Activated naive CD4-positive, alpha-beta T cell treated with anti-CD3 and anti-CD28 coated beads for 36 hours (primary cell): ENCODE measurements at regions not wholly inside any gene's neighbourhood (a gene's known extent, or its start where the extent isn't known, plus 50 kb on each side); places are given as distances from the start of the nearest gene placed in this dataset.

Experiments
- CTCF ChIA-PET: fragments of 350-600 bp; sonication (Branson Sonifier 250); formaldehyde crosslinking; loops from one replicate; lab custom pipeline; 2021; ENCODE audit warnings: antibody characterized with exemption; lab: Charles Lee
- DNase-seq: peaks from one replicate; pipeline ENCODE4 v3.0.0-alpha.2; 2020
- H3K27ac Mint-ChIP-seq: one replicate; pipeline ENCODE4 v1.8.0; 2021; ENCODE audit warnings: mild to moderate bottlenecking, mixed read lengths
- H3K27me3 Mint-ChIP-seq: one replicate; pipeline ENCODE4 v1.8.0; 2021; ENCODE audit warnings: low read depth, mixed read lengths
- H3K36me3 Mint-ChIP-seq: one replicate; pipeline ENCODE4 v1.8.0; 2021; ENCODE audit warnings: low read depth, mixed read lengths
- H3K4me1 Mint-ChIP-seq: one replicate; pipeline ENCODE4 v1.8.0; 2021; ENCODE audit warnings: low read depth, mixed read lengths
- H3K4me3 Mint-ChIP-seq: one replicate; pipeline ENCODE4 v1.8.0; 2021; ENCODE audit warnings: mild to moderate bottlenecking, moderate library complexity, mixed read lengths
- H3K9me3 Mint-ChIP-seq: one replicate; pipeline ENCODE4 v1.8.0; 2021; ENCODE audit warnings: mixed read lengths
- intact Hi-C: fragments of 100-400 bp; cut with micrococcal nuclease; formaldehyde crosslinking; loops from one replicate; pipeline ENCODE4 v1.15.1; 2023

DNA sequence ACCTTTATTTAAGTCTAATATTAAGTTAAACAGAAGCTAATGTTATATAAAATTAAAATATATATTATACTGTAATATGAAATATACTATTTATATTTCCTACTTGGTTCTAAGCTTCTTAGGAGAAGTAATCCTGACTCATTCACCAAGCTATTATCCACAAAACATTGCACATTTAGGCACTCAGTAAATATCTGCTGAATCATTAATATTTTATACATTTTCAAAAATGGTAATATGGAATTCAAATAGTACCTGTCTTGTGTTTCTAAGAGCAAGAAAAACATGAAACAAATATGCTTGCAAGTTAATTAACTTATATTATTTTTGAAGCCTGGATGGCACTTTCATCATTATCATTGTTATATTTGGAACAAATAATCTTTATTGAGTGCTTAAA is 153.0 kb upstream of the CNTN4 start:
- intact Hi-C loops: no loop called here
- Mint-ChIP-seq H3K27ac (no peak overlapping the region), H3K27me3 (no peaks in the 10 kb centered on the region), H3K9me3 (no peaks in the 10 kb centered on the region), H3K4me3 (no peak overlapping the region), H3K4me1 (no peaks in the 10 kb centered on the region), H3K36me3 (no peaks in the 10 kb centered on the region)
- CTCF ChIA-PET: no interaction called here
- DNase-seq: no peak

DNA sequence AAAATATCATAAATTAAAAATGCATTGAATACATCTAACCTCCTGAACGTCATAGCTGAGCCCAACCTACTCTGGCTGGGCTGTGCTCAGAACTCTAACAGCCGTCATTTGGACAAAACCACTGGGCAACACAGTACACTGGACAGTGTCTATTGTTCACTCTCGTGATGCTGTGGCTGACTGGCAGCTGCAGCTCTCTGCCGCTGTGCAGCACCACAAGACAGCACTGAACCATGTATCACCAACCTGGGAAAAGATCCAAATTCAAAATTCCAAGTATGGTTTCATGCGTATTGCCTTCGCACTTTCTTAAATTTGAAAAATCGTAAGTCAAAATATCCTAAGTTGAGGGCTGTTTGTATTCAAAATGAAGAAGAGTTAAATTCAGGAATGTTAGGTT is 145.1 kb upstream of the CNTN4 start:
- no peak for DNase-seq
- CTCF ChIA-PET: no interaction called here
- Mint-ChIP-seq H3K4me3 (no peak overlapping the region), H3K9me3 (peaks cover 3% of the 10 kb centered on the region), H3K27ac (no peak overlapping the region), H3K36me3 (no peaks in the 10 kb centered on the region), H3K4me1 (peaks cover 4% of the 10 kb centered on the region), H3K27me3 (no peaks in the 10 kb centered on the region)
- intact Hi-C loops: no loop called here

DNA sequence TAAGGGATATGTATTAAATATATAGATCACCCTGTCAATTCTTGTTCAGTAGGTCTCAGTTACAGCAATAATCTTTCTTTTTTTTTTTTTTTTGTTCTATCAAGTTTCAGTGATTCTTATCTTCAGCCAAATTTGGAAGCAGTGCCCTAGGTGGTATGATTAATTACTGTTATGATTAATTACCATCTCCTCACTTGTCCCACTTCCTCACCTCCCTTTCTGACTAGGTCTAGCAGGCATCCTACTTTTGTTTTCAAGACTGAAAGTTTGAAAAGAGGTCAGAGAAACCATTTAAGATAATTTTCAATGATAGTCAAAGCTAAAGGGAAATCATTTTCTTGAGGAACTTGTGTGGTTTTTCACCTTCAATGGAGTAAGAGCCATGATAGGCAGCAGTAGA is 144.0 kb upstream of the CNTN4 start:
- Mint-ChIP-seq H3K27me3 (no peaks in the 10 kb centered on the region), H3K4me1 (peaks cover 4% of the 10 kb centered on the region), H3K27ac (no peak overlapping the region), H3K4me3 (no peak overlapping the region), H3K36me3 (no peaks in the 10 kb centered on the region), H3K9me3 (peaks cover 3% of the 10 kb centered on the region)
- no peak for DNase-seq
- CTCF ChIA-PET: no interaction called here
- intact Hi-C loops: no loop called here

DNA sequence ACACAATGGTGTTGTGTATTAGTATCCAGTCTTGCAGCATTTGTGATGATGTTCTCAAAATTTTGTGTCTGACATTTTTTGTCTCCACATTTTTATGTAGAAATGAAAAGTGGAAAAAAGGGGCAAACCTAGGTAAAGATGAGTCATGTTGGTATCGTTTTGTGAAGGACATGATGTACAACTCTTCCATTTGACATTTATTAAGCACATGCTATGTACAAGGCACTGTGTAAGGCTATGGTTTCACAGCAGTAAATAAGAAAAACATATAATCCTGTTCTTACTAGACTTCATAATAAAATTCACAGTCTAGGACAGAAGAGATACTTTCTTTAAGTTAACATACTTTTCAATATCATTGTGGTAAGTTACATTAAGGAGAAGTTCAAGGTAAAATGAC is 143.5 kb upstream of the CNTN4 start:
- Mint-ChIP-seq H3K4me3 (no peak overlapping the region), H3K36me3 (no peaks in the 10 kb centered on the region), H3K4me1 (peaks cover 4% of the 10 kb centered on the region), H3K27me3 (no peaks in the 10 kb centered on the region), H3K9me3 (peaks cover 3% of the 10 kb centered on the region), H3K27ac (no peak overlapping the region)
- no peak for DNase-seq
- CTCF ChIA-PET: no interaction called here
- intact Hi-C loops: no loop called here

DNA sequence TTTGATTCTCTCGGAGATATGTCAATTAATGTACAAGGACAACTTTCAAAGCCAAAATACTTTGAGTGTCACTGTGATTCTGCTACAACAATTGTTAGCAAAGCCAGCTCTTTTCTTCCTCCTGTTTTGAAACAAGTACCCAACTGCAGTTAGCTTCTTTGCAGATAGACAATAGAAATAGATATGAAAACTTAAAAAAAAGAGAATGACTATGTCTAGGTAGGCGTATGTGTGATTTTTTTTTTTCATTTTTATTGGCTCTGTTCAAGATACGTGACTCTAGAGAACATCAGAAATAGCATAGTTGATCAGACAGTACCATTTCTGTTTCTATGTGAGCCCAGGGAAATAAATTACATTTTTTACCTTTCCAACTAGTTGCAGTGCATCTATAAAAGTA is 142.9 kb upstream of the CNTN4 start:
- Mint-ChIP-seq H3K4me3 (no peak overlapping the region), H3K9me3 (peaks cover 3% of the 10 kb centered on the region), H3K27ac (no peak overlapping the region), H3K27me3 (no peaks in the 10 kb centered on the region), H3K36me3 (no peaks in the 10 kb centered on the region), H3K4me1 (peaks cover 4% of the 10 kb centered on the region)
- no peak for DNase-seq
- intact Hi-C loops: no loop called here
- CTCF ChIA-PET: no interaction called here

DNA sequence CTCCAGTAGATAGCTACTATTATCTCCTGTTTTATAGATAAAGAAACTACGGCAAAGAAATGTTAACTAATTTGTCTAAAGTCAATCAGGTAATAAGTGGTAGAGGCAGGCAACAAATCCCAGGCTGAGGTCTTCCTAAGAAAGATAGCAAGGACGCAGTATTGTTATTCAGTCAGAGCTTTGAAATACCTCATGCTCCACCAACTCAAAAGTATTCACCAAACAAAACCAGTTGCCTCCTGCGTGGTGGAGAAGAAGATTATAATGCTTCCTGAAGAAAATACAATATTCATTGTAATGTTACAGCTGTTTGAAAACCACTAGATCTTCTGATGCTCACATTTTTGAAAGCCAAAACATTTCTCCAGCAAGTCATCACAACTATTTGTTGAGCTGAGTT is 138.2 kb upstream of the CNTN4 start:
- Mint-ChIP-seq H3K4me1 (no peaks in the 10 kb centered on the region), H3K27me3 (no peaks in the 10 kb centered on the region), H3K27ac (no peak overlapping the region), H3K4me3 (no peak overlapping the region), H3K36me3 (no peaks in the 10 kb centered on the region), H3K9me3 (peaks cover 2% of the 10 kb centered on the region)
- intact Hi-C loops: no loop called here
- DNase-seq: no peak
- CTCF ChIA-PET: no interaction called here

DNA sequence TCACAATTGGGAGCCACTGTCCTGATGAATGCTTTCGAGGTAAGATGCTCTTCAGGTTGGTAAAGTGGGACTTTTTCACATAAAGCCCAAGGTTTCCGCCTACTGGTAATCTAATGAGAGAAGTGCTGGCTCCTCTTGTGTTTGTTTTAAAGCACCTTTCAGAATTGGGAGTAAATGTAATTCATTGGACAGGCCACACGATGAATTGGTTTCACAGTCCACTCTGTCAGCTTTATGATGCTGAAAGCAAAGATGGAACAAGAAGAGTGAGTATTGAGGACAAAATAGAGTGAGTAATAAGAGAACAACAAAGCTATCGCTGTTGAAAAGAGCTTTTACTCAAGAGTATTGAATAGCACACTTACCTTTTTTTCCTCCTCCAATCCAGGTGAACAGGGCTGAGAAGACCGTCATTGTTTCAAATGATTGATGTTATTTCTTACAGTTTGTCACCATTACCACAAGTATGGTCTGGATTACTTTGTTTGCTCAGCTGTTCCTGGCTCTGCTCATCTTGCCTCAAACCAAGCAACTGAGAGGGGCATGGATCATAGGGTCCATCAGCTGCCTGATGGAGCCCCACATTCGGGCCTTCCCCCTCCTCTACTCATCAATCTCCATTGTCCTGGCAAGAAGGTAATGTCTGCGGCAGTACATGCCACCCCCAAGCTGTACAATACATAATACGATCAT is 136.1 kb upstream of the CNTN4 start:
- Mint-ChIP-seq H3K27me3 (no peaks in the 10 kb centered on the region), H3K9me3 (peaks cover 2% of the 10 kb centered on the region), H3K4me3 (no peak overlapping the region), H3K4me1 (no peaks in the 10 kb centered on the region), H3K36me3 (no peaks in the 10 kb centered on the region), H3K27ac (no peak overlapping the region)
- no peak for DNase-seq
- CTCF ChIA-PET: no interaction called here
- intact Hi-C loops: no loop called here

DNA sequence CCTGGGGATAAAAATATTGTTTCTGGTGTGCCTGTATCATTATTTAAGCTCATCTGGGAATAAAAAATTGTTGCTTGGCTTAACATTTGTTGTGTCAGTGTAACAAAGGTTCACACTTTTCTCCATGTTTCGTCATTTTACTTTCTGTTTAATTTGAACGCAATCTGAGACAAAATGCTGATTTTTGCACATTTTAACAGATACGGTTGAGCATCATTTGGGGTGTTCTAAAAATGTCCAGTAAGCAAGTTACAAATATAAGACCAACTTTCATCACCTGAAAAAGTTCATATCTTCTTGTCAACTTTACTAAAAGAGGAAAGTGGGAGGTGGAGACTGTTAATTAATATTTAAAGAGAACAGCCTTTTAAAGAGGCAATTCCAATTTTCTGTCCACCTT is 134.8 kb upstream of the CNTN4 start:
- H3K36me3 Mint-ChIP-seq: no peaks in the 10 kb centered on the region
- H3K9me3 Mint-ChIP-seq: no peaks in the 10 kb centered on the region
- no peak overlapping the region for H3K4me3 Mint-ChIP-seq
- no peaks in the 10 kb centered on the region for H3K4me1 Mint-ChIP-seq
- CTCF ChIA-PET: no interaction called here
- H3K27ac Mint-ChIP-seq: no peak overlapping the region
- intact Hi-C loops: no loop called here
- H3K27me3 Mint-ChIP-seq: no peaks in the 10 kb centered on the region
- DNase-seq: no peak

DNA sequence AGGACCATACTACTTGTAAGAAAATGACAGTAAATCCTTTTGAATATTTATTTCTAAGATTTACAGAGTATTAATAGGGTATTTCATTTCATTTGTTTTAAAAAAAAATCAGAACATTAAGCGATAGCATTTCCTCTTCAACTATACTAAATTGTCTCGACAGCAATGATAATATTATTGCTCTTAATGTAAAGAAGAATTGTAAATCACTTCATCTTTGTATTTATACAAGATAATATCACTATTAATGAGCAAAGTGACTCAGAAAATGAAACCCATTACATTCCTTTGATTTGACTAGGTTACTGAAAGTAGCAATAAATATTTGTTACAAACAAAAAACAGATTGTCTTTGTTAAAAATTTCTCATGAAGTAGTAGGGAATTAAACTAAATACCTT is 131.1 kb upstream of the CNTN4 start:
- Mint-ChIP-seq H3K4me3 (no peak overlapping the region), H3K4me1 (no peaks in the 10 kb centered on the region), H3K27me3 (no peaks in the 10 kb centered on the region), H3K9me3 (no peaks in the 10 kb centered on the region), H3K27ac (no peak overlapping the region), H3K36me3 (no peaks in the 10 kb centered on the region)
- DNase-seq: no peak
- intact Hi-C loops: no loop called here
- CTCF ChIA-PET: no interaction called here

DNA sequence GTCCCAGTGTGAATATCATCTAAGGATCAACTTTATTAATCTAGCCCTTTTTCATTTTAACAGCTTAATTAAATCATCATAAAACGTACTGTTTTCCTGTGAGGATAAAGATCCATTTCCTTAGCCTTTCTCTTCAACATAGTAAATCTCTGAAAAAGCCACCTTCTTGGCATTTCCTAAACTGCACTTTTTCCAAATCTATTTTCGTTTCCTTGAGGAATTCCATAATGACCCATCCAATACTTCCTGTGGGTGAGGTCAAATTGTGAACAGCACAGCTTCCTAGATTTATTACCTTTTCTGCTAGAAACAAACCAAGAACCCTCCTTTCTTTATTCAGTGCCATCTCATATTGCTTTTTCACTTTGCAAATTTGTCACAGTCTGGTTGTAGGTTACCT is 129.4 kb upstream of the CNTN4 start:
- Mint-ChIP-seq H3K36me3 (no peaks in the 10 kb centered on the region), H3K9me3 (no peaks in the 10 kb centered on the region), H3K4me1 (no peaks in the 10 kb centered on the region), H3K27me3 (no peaks in the 10 kb centered on the region), H3K27ac (no peak overlapping the region), H3K4me3 (no peak overlapping the region)
- intact Hi-C loops: no loop called here
- CTCF ChIA-PET: no interaction called here
- DNase-seq: no peak

DNA sequence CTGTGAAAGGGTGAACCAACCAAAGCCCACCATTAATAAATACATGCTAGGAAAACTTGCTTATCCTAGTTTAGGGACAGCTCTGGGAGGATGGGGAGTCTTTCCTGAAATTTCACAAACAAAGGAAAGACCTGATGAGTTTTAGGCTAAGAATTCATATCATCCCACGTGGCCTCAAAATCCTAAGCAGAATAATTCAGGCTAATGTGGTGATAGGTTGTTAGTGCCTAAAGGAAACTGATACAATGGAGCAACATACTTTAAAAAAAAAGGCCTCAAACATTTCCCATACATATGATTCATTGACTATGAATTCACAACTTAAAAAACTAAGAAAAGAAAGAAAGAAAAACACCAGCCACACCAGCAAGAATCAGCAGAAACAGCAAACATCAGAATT is 126.9 kb upstream of the CNTN4 start:
- no peak overlapping the region for H3K27ac Mint-ChIP-seq
- intact Hi-C loops: no loop called here
- no peaks in the 10 kb centered on the region for H3K36me3 Mint-ChIP-seq
- no peak overlapping the region for H3K4me3 Mint-ChIP-seq
- CTCF ChIA-PET: interaction anchor here (1.1 kb wide), 1 partner anchor 9 kb away, joined by 3 read pairs; no protein-coding TSS in a partner anchor
- no peak for DNase-seq
- H3K4me1 Mint-ChIP-seq: no peaks in the 10 kb centered on the region
- no peaks in the 10 kb centered on the region for H3K27me3 Mint-ChIP-seq
- H3K9me3 Mint-ChIP-seq: peaks cover 4% of the 10 kb centered on the region

DNA sequence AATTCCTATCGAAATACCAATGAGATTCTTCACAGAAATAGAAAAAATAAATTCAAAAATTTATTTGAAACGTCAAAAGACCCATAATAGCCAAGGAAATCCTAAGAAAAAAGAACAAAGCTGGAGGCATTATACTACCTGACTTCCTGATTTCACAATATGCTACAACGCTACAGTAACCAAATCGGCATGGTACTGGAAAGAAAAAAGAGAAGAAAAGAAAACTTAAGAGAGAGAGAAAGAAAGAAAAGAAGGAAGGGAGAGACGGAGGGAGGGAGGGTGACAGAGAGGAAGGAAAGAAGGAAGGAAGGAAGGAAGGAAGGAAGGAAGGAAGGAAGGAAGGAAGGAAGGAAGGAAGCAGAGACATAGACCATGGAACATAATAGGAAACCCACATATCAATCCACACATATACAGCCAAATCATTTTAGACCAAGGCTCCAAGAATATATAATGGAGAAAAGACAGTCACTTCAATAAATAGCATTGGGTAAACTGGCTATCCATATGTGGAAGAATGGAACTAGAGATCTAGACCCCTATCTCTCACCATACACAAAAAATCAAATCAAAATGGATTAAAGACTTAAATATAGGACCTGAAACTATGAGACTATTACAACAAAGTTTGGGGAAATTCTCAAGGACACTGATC is 118.6 kb upstream of the CNTN4 start:
- H3K4me3 Mint-ChIP-seq: no peak overlapping the region
- no peaks in the 10 kb centered on the region for H3K27me3 Mint-ChIP-seq
- no peak for DNase-seq
- CTCF ChIA-PET: no interaction called here
- peaks cover 3% of the 10 kb centered on the region for H3K9me3 Mint-ChIP-seq
- H3K4me1 Mint-ChIP-seq: no peaks in the 10 kb centered on the region
- no peak overlapping the region for H3K27ac Mint-ChIP-seq
- no peaks in the 10 kb centered on the region for H3K36me3 Mint-ChIP-seq
- intact Hi-C loops: no loop called here

DNA sequence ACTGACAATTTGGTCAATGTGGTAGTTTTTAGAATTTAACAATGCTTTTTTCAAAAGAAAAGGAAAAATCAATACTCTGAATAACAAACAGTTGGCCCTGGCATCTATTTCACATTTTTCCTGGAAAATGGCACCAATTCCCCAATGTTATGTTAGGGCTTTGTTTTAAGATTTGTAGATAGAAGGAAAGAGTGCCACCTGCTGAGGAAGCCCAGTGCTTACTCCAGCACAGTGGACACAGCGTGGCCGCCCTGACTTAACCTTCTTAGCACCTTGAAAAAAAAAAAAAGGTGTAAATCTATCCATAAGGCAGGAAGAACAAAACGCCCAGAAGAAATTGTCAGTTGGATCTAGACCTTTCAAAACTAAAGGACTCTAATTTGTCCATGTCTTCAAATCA is 110.7 kb upstream of the CNTN4 start:
- H3K4me1 Mint-ChIP-seq: no peaks in the 10 kb centered on the region
- no peak overlapping the region for H3K4me3 Mint-ChIP-seq
- intact Hi-C loops: no loop called here
- no peak for DNase-seq
- H3K36me3 Mint-ChIP-seq: no peaks in the 10 kb centered on the region
- H3K27me3 Mint-ChIP-seq: no peaks in the 10 kb centered on the region
- no peaks in the 10 kb centered on the region for H3K9me3 Mint-ChIP-seq
- H3K27ac Mint-ChIP-seq: no peak overlapping the region
- CTCF ChIA-PET: no interaction called here
